ENCODE measurements at regions not wholly inside any gene's neighbourhood (a gene's known extent, or its start where the extent isn't known, plus 50 kb on each side); places are given as distances from the start of the nearest gene placed in this dataset.

- TF ChIP-seq CUX1 (IDR thresholded peaks at IDR 0.05; ENCODE audit: insufficient replicate concordance, low read depth, low read length): no peak
Observed at GRCh38 chr13:33485247-33485646, 199.7 kb upstream of the STARD13 start (continued).

GRCh38 chr13:33487575-33488243, 202.2 kb upstream of the STARD13 start:
- SMC1A ChIA-PET (ENCODE audit: uncharacterized antibody, unreplicated experiment): interaction anchor here (0.7 to 1.5 kb wide), 6 partner anchors 55 to 380 kb away, joined by 3 to 6 read pairs (median 4); no protein-coding TSS in a partner anchor
- Histone ChIP-seq H2AFZ (ENCODE audit: control insufficient read depth, low read depth, low read length) (peak overlapping the region; percentile 79), H3K27me3 (replicated peaks in 1 of 2; ENCODE audit: control insufficient read depth in 2 of 2, insufficient read depth in 2 of 2, low read length in 1 of 2) (no peaks in the 10 kb centered on the region), H3K36me3 (ENCODE audit: control insufficient read depth in 2 of 2, insufficient read depth in 2 of 2, low read length in 1 of 2) (no peaks in the 10 kb centered on the region), H3K9me3 (replicated peaks; ENCODE audit: control insufficient read depth, insufficient read depth, low read length) (no peaks in the 10 kb centered on the region; the same call in 2 of the 3 replicates), H3K9ac (ENCODE audit: control insufficient read depth, insufficient read depth, low read length) (no peak overlapping the region), H4K20me1 (ENCODE audit: control insufficient read depth, insufficient read depth) (no peaks in the 10 kb centered on the region), H3K4me2 (ENCODE audit: control insufficient read depth, insufficient read depth) (peak overlapping the region; percentile 71), H3K79me2 (ENCODE audit: control insufficient read depth, insufficient read depth, low read length) (no peaks in the 10 kb centered on the region), H3K4me3 (no peak overlapping the region), H3K4me1 (ENCODE audit: control insufficient read depth, insufficient read depth, low read length) (no peaks in the 10 kb centered on the region), H3K27ac (ENCODE audit: control insufficient read depth, insufficient read depth) (no peak overlapping the region)
- 59% methylated on average over 5 of the region's 5 CpGs for WGBS (ENCODE audit: insufficient coverage, insufficient replicate concordance, low lambda C conversion rate, missing lambda C conversion rate)
- POLR2A ChIA-PET: no interaction called here
- ATAC-seq: peak; percentile 75
- intact Hi-C loops (cut with micrococcal nuclease; ENCODE audit: unreplicated experiment): loop anchor here (1.0 kb wide), 1 partner anchor 259 kb away; no protein-coding TSS in a partner anchor
- RAD21 ChIA-PET (ENCODE audit: unreplicated experiment): interaction anchor here (1.1 to 2.2 kb wide), 7 partner anchors 29 to 412 kb away, joined by 3 to 8 read pairs (median 4); no protein-coding TSS in a partner anchor
- BruUV-seq (replicated peaks): no TSS peak
- FAIRE-seq: peak; percentile 75
- DNase-seq (ENCODE audit: low read depth, low spot score): peak; percentile 27
- in situ Hi-C loops (cut with MboI): no loop called here
- CTCF ChIA-PET: interaction anchor here (0.6 to 1.7 kb wide), 12 partner anchors 48 to 819 kb away, joined by 3 to 7 read pairs (median 4); no protein-coding TSS in a partner anchor
- peak; percentile 60 for TF ChIP-seq SMC3 (IDR thresholded peaks at IDR 0.05; ENCODE audit: borderline replicate concordance, low read length)
- TF ChIP-seq KLF5 (IDR thresholded peaks at IDR 0.05; ENCODE audit: partially characterized antibody): no peak
- no peak for TF ChIP-seq SREBF1 (IDR thresholded peaks at IDR 0.05; ENCODE audit: low read length)
- TF ChIP-seq CTCF (IDR thresholded peaks at IDR 0.05 in 2 of 3, conservative IDR thresholded peaks at IDR 0.05 in 1 of 3; ENCODE audit: control insufficient read depth in 2 of 3, extremely low read depth in 1 of 3, insufficient read depth in 1 of 3, low read depth in 3 of 3, low read length in 3 of 3): peak; percentile 23 to 34 (median 23); a peak in 4 of 6 replicates
- no peak for TF ChIP-seq ATF2 (IDR thresholded peaks at IDR 0.05; ENCODE audit: low read length)
- TF ChIP-seq FOS (IDR thresholded peaks at IDR 0.05; ENCODE audit: borderline replicate concordance, extremely low read depth, insufficient read length): no peak
- no peak for TF ChIP-seq POLR2AphosphoS2 (IDR thresholded peaks at IDR 0.05; ENCODE audit: low read depth, low read length)
- no peak for TF ChIP-seq ATF7 (IDR thresholded peaks at IDR 0.05; ENCODE audit: low read depth)
- TF ChIP-seq USF2 (IDR thresholded peaks at IDR 0.05; ENCODE audit: borderline replicate concordance, low read depth, low read length): no peak
- TF ChIP-seq RAD21 (IDR thresholded peaks at IDR 0.05; ENCODE audit: insufficient read depth, low read depth, low read length): peak; percentile 64

Data from GM12878 (cell line).